ENCODE measurements at regions not wholly inside any gene's neighbourhood (a gene's known extent, or its start where the extent isn't known, plus 50 kb on each side); places are given as distances from the start of the nearest gene placed in this dataset.

DNA sequence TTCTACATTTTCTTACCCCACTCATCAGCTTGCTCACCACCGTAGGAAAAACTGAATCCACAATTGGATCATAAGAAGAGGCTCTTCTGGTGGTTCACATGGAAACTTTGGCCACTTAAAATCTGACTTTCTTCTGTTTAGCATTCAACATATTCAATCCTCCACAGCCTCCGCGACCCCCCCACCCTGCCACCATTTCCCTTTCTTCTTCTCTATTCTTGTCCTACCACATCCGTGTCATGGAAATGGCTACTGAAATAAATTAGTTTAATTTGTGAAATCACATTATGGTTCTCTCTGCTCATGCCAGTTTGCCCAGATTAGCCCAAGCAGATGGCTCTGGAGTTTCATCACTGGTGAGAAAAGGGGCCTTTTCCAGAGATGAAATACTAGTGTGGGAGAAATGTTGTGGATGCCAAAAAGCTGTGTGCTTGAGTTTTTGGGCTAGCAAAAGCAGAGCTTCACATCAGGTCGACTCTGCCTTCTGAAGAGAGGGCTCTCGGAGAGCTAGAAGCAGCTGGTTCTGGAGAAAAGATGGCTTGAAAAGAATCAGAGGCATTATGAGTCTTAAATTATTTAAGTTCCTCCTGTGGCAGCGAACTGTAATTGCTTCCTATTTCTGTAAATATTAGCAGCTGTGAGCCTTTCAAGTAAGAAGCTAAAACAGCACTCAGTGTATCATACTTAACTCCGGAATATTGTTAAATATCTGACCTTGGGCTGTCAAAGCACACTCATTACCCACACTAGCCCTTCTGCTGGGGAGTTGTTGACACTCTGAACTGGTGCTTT lies 107.1 kb downstream of the MAT2B start:
- DNase-seq (ENCODE audit: low spot score), result no peak
- Histone ChIP-seq H3K4me3 (no peak overlapping the region), H3K27me3 (no peaks in the 10 kb centered on the region), H3K36me3 (no peaks in the 10 kb centered on the region), H3K9me3 (no peaks in the 10 kb centered on the region), H3K27ac (no peak overlapping the region), H3K4me1 (no peaks in the 10 kb centered on the region)
- no peak for TF ChIP-seq CTCF (IDR thresholded peaks at IDR 0.05)

DNA sequence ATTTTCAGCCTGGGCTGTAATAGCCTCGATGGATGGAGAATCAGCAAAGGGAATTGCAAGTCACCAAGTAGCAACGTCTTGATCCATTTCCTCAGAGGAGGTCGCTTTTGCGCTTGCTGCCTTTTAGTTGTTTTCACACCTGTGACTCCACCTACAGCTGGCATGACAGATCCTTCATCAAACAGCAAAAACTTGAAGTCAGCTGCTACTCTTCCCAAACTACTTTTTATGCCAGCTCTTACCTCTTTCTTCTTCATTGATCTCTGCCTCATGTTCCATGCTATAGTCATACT lies 107.7 kb downstream of the MAT2B start:
- Histone ChIP-seq H3K36me3 (no peaks in the 10 kb centered on the region), H3K27me3 (no peaks in the 10 kb centered on the region), H3K9me3 (no peaks in the 10 kb centered on the region), H3K4me3 (no peak overlapping the region), H3K4me1 (no peaks in the 10 kb centered on the region), H3K27ac (no peak overlapping the region)
- no peak for DNase-seq (ENCODE audit: low spot score)
- TF ChIP-seq CTCF (IDR thresholded peaks at IDR 0.05), result no peak

DNA sequence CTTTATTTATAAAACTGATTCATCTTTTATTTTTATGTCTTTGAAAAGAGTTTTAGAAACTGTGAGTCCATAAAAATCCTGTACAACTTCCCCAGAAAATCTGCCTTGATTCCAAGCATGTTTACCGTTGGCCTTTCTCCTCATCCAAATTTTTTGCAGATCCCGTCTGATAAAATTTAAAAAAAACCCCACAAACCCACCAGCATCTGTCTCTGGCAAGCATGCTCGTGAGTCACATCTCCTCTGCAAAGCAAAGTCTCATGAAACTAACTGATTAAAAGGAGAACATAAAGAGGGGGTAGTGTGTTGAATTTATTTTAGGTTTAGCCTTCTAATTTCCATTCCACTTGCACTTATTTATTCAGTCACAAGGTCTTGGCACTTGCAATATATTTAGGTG lies 109.4 kb downstream of the MAT2B start:
- Histone ChIP-seq H3K27me3 (no peaks in the 10 kb centered on the region), H3K9me3 (no peaks in the 10 kb centered on the region), H3K4me3 (no peak overlapping the region), H3K27ac (no peak overlapping the region), H3K4me1 (no peaks in the 10 kb centered on the region), H3K36me3 (no peaks in the 10 kb centered on the region)
- no peak for TF ChIP-seq CTCF (IDR thresholded peaks at IDR 0.05)
- no peak for DNase-seq (ENCODE audit: low spot score)

DNA sequence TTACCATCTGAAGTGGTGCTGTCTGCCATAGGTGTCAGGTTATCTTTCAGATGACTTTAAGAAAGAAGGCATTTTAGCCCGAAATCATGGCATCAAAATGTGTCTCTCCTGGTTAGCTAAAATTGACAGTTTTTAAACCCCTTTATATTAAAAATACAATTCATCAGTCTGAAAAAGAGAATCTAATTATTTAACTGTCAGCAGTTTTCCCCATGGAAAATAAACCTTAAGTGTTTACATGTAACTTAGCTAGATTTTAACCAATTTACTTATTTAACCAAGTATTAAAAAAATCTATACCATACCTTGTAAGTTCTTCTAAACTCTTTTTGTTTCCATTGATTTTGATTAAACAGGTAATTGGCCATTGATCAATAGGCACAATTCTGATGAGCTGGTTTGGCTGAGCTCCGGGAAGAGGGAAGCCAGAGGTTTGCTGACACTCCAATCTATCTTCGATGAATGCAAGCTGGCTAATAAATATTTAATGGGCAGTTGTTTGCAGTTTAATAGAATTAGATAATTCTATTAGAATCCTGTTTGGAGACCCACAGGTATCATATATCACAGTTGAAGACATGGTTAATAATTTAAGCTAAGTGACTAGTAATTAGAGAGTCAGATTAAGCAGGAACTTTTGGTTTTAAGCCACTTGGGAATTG lies 114.0 kb downstream of the MAT2B start:
- Histone ChIP-seq H3K36me3 (no peaks in the 10 kb centered on the region), H3K9me3 (no peaks in the 10 kb centered on the region), H3K4me3 (no peak overlapping the region), H3K27me3 (no peaks in the 10 kb centered on the region), H3K27ac (no peak overlapping the region), H3K4me1 (no peaks in the 10 kb centered on the region)
- no peak for DNase-seq (ENCODE audit: low spot score)
- TF ChIP-seq CTCF (IDR thresholded peaks at IDR 0.05), result no peak

GRCh38 chr5:163619951-163620350 lies 114.5 kb downstream of the MAT2B start:
- Histone ChIP-seq H3K27me3 (no peaks in the 10 kb centered on the region), H3K4me3 (no peak overlapping the region), H3K9me3 (no peaks in the 10 kb centered on the region), H3K4me1 (no peaks in the 10 kb centered on the region), H3K27ac (no peak overlapping the region), H3K36me3 (no peaks in the 10 kb centered on the region)
- no peak for DNase-seq (ENCODE audit: low spot score)
- no peak for TF ChIP-seq CTCF (IDR thresholded peaks at IDR 0.05)

DNA sequence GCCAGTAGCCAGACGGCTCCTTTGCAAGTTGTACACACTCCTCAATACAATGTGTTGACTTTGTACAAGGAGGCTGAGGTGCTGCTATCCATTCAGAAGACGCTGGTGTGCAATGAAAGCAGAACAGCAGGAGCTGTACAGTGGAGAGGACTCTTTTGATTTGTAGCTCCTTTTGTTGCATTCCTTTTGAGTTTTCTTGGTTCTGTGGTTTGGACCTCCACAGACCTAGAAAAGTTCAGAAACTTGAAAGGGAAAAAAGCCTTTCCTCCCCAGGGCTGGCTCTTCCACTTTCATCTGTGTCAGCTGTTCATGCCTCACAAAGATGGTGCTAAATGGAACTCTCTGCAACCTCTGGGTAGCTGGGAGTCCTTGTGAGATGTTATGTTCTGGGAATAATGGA lies 117.4 kb downstream of the MAT2B start:
- no peaks in the 10 kb centered on the region for H3K9me3 ChIP-seq
- no peaks in the 10 kb centered on the region for H3K27me3 ChIP-seq
- H3K36me3 ChIP-seq, result no peaks in the 10 kb centered on the region
- no peak overlapping the region for H3K4me3 ChIP-seq
- no peak for TF ChIP-seq CTCF (IDR thresholded peaks at IDR 0.05)
- H3K27ac ChIP-seq, result no peak overlapping the region
- no peak for DNase-seq (ENCODE audit: low spot score)
- no peaks in the 10 kb centered on the region for H3K4me1 ChIP-seq
